ENCODE measurements at regions not wholly inside any gene's neighbourhood (a gene's known extent, or its start where the extent isn't known, plus 50 kb on each side); places are given as distances from the start of the nearest gene placed in this dataset.

- no peak for TF ChIP-seq CTCF (IDR thresholded peaks at IDR 0.05)
- no peak for TF ChIP-seq POLR2A (IDR thresholded peaks at IDR 0.05)
- TF ChIP-seq POLR2AphosphoS5 (IDR thresholded peaks at IDR 0.05; ENCODE audit: insufficient read depth in 1 of 2, low read depth in 1 of 2) = no peak
Measured at GRCh38 chr22:44606126-44606525, 95.9 kb upstream of the PRR5 start.
